Caki2 (cell line): ENCODE measurements at regions not wholly inside any gene's neighbourhood (a gene's known extent, or its start where the extent isn't known, plus 50 kb on each side); places are given as distances from the start of the nearest gene placed in this dataset.
"Not testable (repeated sequence)": the region's sequence is repeated elsewhere in the genome, so short reads cannot be mapped to it uniquely, and the experiment has no call there.

ENCODE experiments used
- DNase-seq: peaks from one replicate; pipeline ENCODE4 v3.0.0-alpha.2; 2015; ENCODE audit warnings: low read depth
- in situ Hi-C: cut with HindIII; loops from 2 replicates; pipeline ENCODE4 v1.10.0; 2016; ENCODE audit warnings: low sequenced_read_pairs, low pct_unique_long_range_greater_than_20kb, mixed read lengths

- no peak for DNase-seq
- in situ Hi-C loops: no loop called here
Measured at GRCh38 chr2:153532140-153532539, 53.6 kb upstream of the RPRM start.

GRCh38 chr2:153533803-153534202, 55.2 kb upstream of the RPRM start:
- in situ Hi-C loops, DNase-seq: not testable (repeated sequence)

- in situ Hi-C loops, DNase-seq: not testable (repeated sequence)
Measured at GRCh38 chr2:153534590-153534989, 56.0 kb upstream of the RPRM start.

- no peak for DNase-seq
- in situ Hi-C loops: no loop called here
Measured at GRCh38 chr2:153536115-153536514, 57.6 kb upstream of the RPRM start.

- in situ Hi-C loops, DNase-seq: not testable (repeated sequence)
Measured at GRCh38 chr2:153538102-153538501, 59.5 kb upstream of the RPRM start.

- no peak for DNase-seq
- in situ Hi-C loops: no loop called here
Measured at GRCh38 chr2:153543635-153544071, 65.1 kb upstream of the RPRM start.

GRCh38 chr2:153546358-153546757, 67.8 kb upstream of the RPRM start:
- in situ Hi-C loops: no loop called here
- no peak for DNase-seq

- in situ Hi-C loops: no loop called here
- DNase-seq: no peak
Measured at GRCh38 chr2:153548536-153548935, 70.0 kb upstream of the RPRM start.

- in situ Hi-C loops: no loop called here
- DNase-seq: no peak
Measured at GRCh38 chr2:153551698-153552097, 73.1 kb upstream of the RPRM start.

- DNase-seq: no peak
- in situ Hi-C loops: no loop called here
Measured at GRCh38 chr2:153557211-153557610, 78.6 kb upstream of the RPRM start.

- in situ Hi-C loops: no loop called here
- no peak for DNase-seq
Measured at GRCh38 chr2:153557714-153558113, 79.2 kb upstream of the RPRM start.

GRCh38 chr2:153558247-153558646, 79.7 kb upstream of the RPRM start:
- in situ Hi-C loops: no loop called here
- no peak for DNase-seq

GRCh38 chr2:153567367-153567766, 88.8 kb upstream of the RPRM start:
- in situ Hi-C loops: no loop called here
- DNase-seq: no peak

- in situ Hi-C loops: no loop called here
- DNase-seq: no peak
Measured at GRCh38 chr2:153568105-153568504, 89.5 kb upstream of the RPRM start.

- in situ Hi-C loops: no loop called here
- DNase-seq: no peak
Measured at GRCh38 chr2:153575171-153575853, 96.8 kb upstream of the RPRM start.

- DNase-seq: no peak
- in situ Hi-C loops: no loop called here
Measured at GRCh38 chr2:153584244-153584643, 105.7 kb upstream of the RPRM start.

- no peak for DNase-seq
- in situ Hi-C loops: no loop called here
Measured at GRCh38 chr2:153588408-153588807, 109.8 kb upstream of the RPRM start.

- in situ Hi-C loops: no loop called here
- DNase-seq: no peak
Measured at GRCh38 chr2:153589586-153589985, 111.0 kb upstream of the RPRM start.

- DNase-seq: peak; percentile 4
- in situ Hi-C loops: not testable (repeated sequence)
Measured at GRCh38 chr2:153593086-153593485, 114.5 kb upstream of the RPRM start.

GRCh38 chr2:153595939-153596338, 117.4 kb upstream of the RPRM start:
- in situ Hi-C loops: no loop called here
- DNase-seq: no peak
